ENCODE measurements at regions not wholly inside any gene's neighbourhood (a gene's known extent, or its start where the extent isn't known, plus 50 kb on each side); places are given as distances from the start of the nearest gene placed in this dataset.

DNA sequence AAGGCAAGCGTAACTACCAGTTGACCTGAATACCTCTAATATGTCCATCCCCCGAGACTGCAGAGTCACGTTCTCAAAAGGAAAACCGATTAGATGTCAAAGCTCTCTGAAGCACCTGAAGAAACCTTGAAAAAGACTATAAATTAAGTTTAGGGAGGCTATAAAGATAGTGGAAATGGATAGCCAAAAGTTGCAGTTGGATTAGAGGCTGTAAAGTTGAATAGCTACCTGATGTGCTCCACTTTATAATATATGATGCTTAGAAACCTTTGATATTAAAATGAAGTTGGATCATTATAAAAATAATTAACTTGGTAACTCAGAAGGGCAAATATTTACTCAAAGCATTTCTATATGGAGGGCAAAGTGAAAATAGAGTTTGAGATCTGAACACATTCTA lies 506.6 kb upstream of the AGA start:
- TF ChIP-seq POLR2AphosphoS5 (IDR thresholded peaks at IDR 0.05; ENCODE audit: low read depth, low read length) (no peak), PHF20 (CRISPR knock-in tag; IDR thresholded peaks at IDR 0.05) (no peak), ZNF547 (CRISPR knock-in tag; IDR thresholded peaks at IDR 0.05) (no peak), POLR2A (IDR thresholded peaks at IDR 0.05; ENCODE audit: insufficient read depth in 1 of 2, low read depth in 2 of 2, low read length in 2 of 2) (no peak)

Measured in HepG2 (cell line).